Chondrocyte (in vitro differentiated cells): ENCODE measurements at regions not wholly inside any gene's neighbourhood (a gene's known extent, or its start where the extent isn't known, plus 50 kb on each side); places are given as distances from the start of the nearest gene placed in this dataset.

Experiments
- DNase-seq: peaks from one replicate; pipeline ENCODE4 v3.0.0; 2021; ENCODE audit warnings: mixed read lengths, low spot score
- H3K27ac Mint-ChIP-seq: one replicate; pipeline ENCODE4 v1.8.0; 2021; ENCODE audit warnings: mild to moderate bottlenecking, moderate library complexity, mixed read lengths; ENCODE audit not compliant: unreplicated experiment
- H3K27me3 Mint-ChIP-seq: 2 replicates; pipeline ENCODE4 v1.8.0; 2021; ENCODE audit warnings: low read depth, mixed read lengths
- H3K36me3 Mint-ChIP-seq: 2 replicates; pipeline ENCODE4 v1.8.0; 2021; ENCODE audit warnings: low read depth, mixed read lengths
- H3K4me1 Mint-ChIP-seq: 2 replicates; pipeline ENCODE4 v1.8.0; 2021; ENCODE audit warnings: low read depth, mild to moderate bottlenecking, mixed read lengths
- H3K4me3 Mint-ChIP-seq: one replicate; pipeline ENCODE4 v1.8.0; 2021; ENCODE audit warnings: mild to moderate bottlenecking, moderate library complexity, mixed read lengths; ENCODE audit not compliant: unreplicated experiment
- H3K9me3 Mint-ChIP-seq: 2 replicates; pipeline ENCODE4 v1.8.0; 2021; ENCODE audit warnings: low read depth, mixed read lengths
- TF ChIP-seq, protein P1 (sequence below): fragments of 200-600 bp; sonication (generic); IDR thresholded peaks from 2 replicates; pipeline ENCODE4 v1.5.0; 2021; ENCODE audit warnings: antibody characterized with exemption, mild to moderate bottlenecking, moderate library complexity

DNA sequence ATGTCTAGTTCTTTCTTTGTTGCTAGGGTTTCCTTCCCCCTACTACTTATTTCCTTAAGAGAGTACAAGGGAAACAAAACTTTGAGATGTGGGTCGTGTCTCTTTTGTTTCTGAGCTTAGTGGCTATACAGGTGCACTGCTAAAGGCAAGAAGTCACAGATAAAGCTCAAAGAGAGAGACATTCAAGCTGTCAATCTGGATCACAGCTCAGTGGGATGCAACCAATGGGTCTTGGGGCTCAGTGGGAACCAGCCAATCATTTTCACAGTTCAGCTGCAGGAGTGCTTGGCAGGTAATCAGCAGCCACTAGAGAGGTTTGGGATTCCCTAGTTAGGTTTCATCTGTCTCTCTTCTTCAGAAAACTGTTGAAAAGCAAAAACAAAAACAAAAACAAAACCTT, 135.4 kb upstream of the SGCD start:
- Mint-ChIP-seq H3K27me3 (no peaks in the 10 kb centered on the region), H3K4me3 (no peak overlapping the region), H3K27ac (no peak overlapping the region), H3K4me1 (peaks cover 19% of the 10 kb centered on the region), H3K36me3 (no peaks in the 10 kb centered on the region), H3K9me3 (no peaks in the 10 kb centered on the region)
- no peak for DNase-seq
- TF ChIP-seq, protein P1, sequence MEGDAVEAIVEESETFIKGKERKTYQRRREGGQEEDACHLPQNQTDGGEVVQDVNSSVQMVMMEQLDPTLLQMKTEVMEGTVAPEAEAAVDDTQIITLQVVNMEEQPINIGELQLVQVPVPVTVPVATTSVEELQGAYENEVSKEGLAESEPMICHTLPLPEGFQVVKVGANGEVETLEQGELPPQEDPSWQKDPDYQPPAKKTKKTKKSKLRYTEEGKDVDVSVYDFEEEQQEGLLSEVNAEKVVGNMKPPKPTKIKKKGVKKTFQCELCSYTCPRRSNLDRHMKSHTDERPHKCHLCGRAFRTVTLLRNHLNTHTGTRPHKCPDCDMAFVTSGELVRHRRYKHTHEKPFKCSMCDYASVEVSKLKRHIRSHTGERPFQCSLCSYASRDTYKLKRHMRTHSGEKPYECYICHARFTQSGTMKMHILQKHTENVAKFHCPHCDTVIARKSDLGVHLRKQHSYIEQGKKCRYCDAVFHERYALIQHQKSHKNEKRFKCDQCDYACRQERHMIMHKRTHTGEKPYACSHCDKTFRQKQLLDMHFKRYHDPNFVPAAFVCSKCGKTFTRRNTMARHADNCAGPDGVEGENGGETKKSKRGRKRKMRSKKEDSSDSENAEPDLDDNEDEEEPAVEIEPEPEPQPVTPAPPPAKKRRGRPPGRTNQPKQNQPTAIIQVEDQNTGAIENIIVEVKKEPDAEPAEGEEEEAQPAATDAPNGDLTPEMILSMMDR = no peak

- DNase-seq = no peak
- peaks cover 12% of the 10 kb centered on the region for H3K4me1 Mint-ChIP-seq
- no peaks in the 10 kb centered on the region for H3K9me3 Mint-ChIP-seq
- H3K4me3 Mint-ChIP-seq = no peak overlapping the region
- H3K27me3 Mint-ChIP-seq = no peaks in the 10 kb centered on the region
- TF ChIP-seq, protein P1 = no peak
- no peak overlapping the region for H3K27ac Mint-ChIP-seq
- H3K36me3 Mint-ChIP-seq = no peaks in the 10 kb centered on the region
Measured at GRCh38 chr5:156197042-156197635, 129.8 kb upstream of the SGCD start.

- TF ChIP-seq, protein P1 = no peak
- H3K27ac Mint-ChIP-seq = no peak overlapping the region
- no peaks in the 10 kb centered on the region for H3K9me3 Mint-ChIP-seq
- no peaks in the 10 kb centered on the region for H3K27me3 Mint-ChIP-seq
- DNase-seq = no peak
- no peaks in the 10 kb centered on the region for H3K36me3 Mint-ChIP-seq
- H3K4me3 Mint-ChIP-seq = no peak overlapping the region
- H3K4me1 Mint-ChIP-seq = peaks cover 17% of the 10 kb centered on the region
Measured at GRCh38 chr5:156199045-156199444, 127.9 kb upstream of the SGCD start.

GRCh38 chr5:156200938-156201787, 125.8 kb upstream of the SGCD start:
- Mint-ChIP-seq H3K4me3 (peak overlapping the region; percentile 2), H3K9me3 (no peaks in the 10 kb centered on the region), H3K27me3 (no peaks in the 10 kb centered on the region), H3K4me1 (peaks cover 17% of the 10 kb centered on the region), H3K36me3 (no peaks in the 10 kb centered on the region), H3K27ac (peak overlapping the region; percentile 72)
- TF ChIP-seq, protein P1 = no peak
- no peak for DNase-seq

DNA sequence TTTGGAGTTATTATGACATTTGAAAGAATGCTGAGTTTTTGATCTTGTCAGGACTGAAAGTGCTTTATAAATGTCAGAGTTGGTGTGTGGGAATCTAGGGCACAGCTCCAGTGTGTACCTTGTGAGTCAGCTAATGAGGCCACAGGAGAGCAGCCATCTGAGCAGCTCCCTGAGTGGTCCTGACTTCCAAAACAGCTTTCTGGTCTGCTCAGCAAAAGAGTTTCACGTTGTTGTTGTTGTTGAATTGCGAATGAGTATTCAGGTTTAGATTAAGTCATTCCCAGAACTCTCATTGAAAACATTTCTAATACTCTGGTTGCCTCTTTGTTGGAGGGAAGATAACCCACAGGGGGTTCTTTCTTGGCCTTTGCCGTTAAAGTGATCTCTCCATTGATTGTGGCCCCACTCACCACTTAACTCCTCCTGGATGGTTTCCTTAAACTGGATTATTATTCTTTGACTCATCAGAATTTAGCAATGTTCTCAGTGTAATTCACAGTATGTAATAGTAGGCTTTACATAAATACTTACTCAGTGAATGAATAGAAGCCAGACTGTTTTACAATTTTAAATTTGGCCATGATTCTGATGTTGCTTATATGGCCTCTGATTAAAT, 125.1 kb upstream of the SGCD start:
- Mint-ChIP-seq H3K27me3 (no peaks in the 10 kb centered on the region), H3K4me1 (peaks cover 17% of the 10 kb centered on the region), H3K9me3 (no peaks in the 10 kb centered on the region), H3K36me3 (no peaks in the 10 kb centered on the region), H3K27ac (peak overlapping the region; percentile 72), H3K4me3 (peak overlapping the region; percentile 2)
- no peak for DNase-seq
- TF ChIP-seq, protein P1 = no peak
